Thoracic aorta (tissue), 2 donors: ENCODE measurements at regions not wholly inside any gene's neighbourhood (a gene's known extent, or its start where the extent isn't known, plus 50 kb on each side); places are given as distances from the start of the nearest gene placed in this dataset.

Experiments used
- ATAC-seq: fragments of 150-250 bp; one replicate; pipeline ENCODE4 v1.8.0; 2017; ENCODE audit warnings: low read depth; ENCODE audit not compliant: insufficient number of reproducible peaks, low FRiP score
- DNase-seq: peaks from one replicate; pipeline ENCODE4 v3.0.0-alpha.2; 2020; ENCODE audit warnings: low spot score
- H3K27ac ChIP-seq, 2 donors: fragments of 200-600 bp; sonication (generic); 1 replicate in 1 of 2; 2 replicates in 1 of 2; pipeline ENCODE4 v1.5.1; 2016; ENCODE audit warnings: mild to moderate bottlenecking in 2 of 2, moderate library complexity in 2 of 2
- H3K27me3 ChIP-seq: fragments of 200-600 bp; sonication (generic); replicated peaks from 2 replicates; pipeline ENCODE4 v1.6.0; 2016; ENCODE audit warnings: mild to moderate bottlenecking; ENCODE audit not compliant: insufficient read depth
- H3K36me3 ChIP-seq: fragments of 200-600 bp; sonication (generic); one replicate; pipeline ENCODE4 v1.5.1; 2016
- H3K4me1 ChIP-seq, 2 donors: fragments of 200-600 bp; sonication (generic); 1 replicate in 1 of 2; 2 replicates in 1 of 2; pipeline versions ENCODE4 v1.5.1 to v1.6.0; 2016; ENCODE audit warnings: low read depth in 2 of 2, mild to moderate bottlenecking in 1 of 2; ENCODE audit not compliant: control insufficient read depth in 1 of 2
- H3K4me3 ChIP-seq: fragments of 200-600 bp; sonication (generic); 2 replicates; pipeline ENCODE4 v1.5.1; 2016; ENCODE audit warnings: mild to moderate bottlenecking
- H3K9me3 ChIP-seq: fragments of 200-600 bp; sonication (generic); 2 replicates; pipeline ENCODE4 v1.5.1; 2016
- TF ChIP-seq, protein P1 (sequence below): fragments of 200-600 bp; sonication (generic); IDR thresholded peaks from one replicate; pipeline ENCODE4 v1.5.1; 2019; ENCODE audit warnings: antibody characterized with exemption

- Histone ChIP-seq H3K36me3 (no peaks in the 10 kb centered on the region), H3K27ac (no peak overlapping the region), H3K4me3 (no peak overlapping the region), H3K4me1 (peaks cover 0 to 4% of the 10 kb centered on the region in 2 donors), H3K9me3 (no peaks in the 10 kb centered on the region), H3K27me3 (no peaks in the 10 kb centered on the region)
- DNase-seq (no peak), ATAC-seq (no peak)
- TF ChIP-seq, protein P1, sequence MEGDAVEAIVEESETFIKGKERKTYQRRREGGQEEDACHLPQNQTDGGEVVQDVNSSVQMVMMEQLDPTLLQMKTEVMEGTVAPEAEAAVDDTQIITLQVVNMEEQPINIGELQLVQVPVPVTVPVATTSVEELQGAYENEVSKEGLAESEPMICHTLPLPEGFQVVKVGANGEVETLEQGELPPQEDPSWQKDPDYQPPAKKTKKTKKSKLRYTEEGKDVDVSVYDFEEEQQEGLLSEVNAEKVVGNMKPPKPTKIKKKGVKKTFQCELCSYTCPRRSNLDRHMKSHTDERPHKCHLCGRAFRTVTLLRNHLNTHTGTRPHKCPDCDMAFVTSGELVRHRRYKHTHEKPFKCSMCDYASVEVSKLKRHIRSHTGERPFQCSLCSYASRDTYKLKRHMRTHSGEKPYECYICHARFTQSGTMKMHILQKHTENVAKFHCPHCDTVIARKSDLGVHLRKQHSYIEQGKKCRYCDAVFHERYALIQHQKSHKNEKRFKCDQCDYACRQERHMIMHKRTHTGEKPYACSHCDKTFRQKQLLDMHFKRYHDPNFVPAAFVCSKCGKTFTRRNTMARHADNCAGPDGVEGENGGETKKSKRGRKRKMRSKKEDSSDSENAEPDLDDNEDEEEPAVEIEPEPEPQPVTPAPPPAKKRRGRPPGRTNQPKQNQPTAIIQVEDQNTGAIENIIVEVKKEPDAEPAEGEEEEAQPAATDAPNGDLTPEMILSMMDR, result no peak
Measured at GRCh38 chr4:171646984-171647383, 166.2 kb upstream of the GALNTL6 start.

DNA sequence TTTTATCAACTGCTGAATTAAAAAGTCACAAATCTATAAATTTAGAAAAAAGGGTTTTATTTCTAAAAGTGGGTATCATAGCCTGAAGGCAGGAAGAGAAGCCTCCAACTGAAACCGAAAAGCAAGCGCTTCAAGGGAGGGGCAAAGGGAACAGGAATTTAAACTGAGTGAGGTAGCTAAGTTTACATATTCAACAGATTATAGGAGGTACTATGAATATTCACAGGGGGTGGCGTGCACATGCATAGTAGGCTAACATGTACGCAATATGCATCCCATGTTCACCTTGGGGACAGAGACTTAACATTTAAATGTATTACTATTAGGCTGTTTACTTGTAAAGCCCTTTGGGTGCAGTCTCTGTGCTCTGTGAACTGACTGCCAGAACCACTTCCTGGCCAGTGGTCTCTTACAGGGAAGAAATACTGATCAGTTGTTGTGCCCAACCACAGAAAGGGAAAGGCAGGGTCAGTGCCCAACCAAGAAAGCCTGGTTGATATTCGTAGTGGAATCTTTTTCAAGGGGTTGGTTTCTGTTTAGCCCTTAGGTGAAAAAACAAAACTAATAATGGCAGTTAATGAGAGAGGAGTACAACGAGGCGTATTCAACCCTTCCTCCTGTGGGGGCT, 168.7 kb upstream of the GALNTL6 start:
- no peak for ATAC-seq
- TF ChIP-seq, protein P1, result no peak
- H3K9me3 ChIP-seq, result no peaks in the 10 kb centered on the region
- no peak for DNase-seq
- no peak overlapping the region for H3K27ac ChIP-seq
- no peaks in the 10 kb centered on the region for H3K36me3 ChIP-seq
- H3K4me1 ChIP-seq, result peaks cover 0 to 4% of the 10 kb centered on the region in 2 donors
- H3K27me3 ChIP-seq, result no peaks in the 10 kb centered on the region
- no peak overlapping the region for H3K4me3 ChIP-seq

DNA sequence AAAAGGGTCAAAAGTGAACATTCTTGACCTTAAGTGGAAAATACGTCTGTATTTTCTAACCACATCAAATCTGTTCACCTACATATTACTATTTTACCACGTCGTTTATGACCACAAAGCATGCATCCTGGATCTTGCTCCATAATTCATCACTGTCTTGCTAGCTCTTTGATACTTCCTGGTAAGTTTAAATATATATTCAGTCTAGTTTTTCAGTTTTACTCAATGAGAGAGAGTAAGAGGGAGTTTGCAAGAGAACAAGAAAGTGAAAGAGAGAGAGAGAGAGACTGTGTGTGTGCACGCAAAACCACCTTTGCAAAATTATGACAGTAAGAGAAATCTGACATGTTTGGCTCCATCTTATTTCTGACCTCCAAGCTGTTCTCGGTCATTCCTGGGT, 173.7 kb upstream of the GALNTL6 start:
- no peak for DNase-seq
- TF ChIP-seq, protein P1, result no peak
- no peak for ATAC-seq
- no peak overlapping the region for H3K27ac ChIP-seq
- peaks cover 3 to 10% of the 10 kb centered on the region in 2 donors for H3K4me1 ChIP-seq
- no peak overlapping the region for H3K4me3 ChIP-seq
- no peaks in the 10 kb centered on the region for H3K9me3 ChIP-seq
- no peaks in the 10 kb centered on the region for H3K27me3 ChIP-seq
- H3K36me3 ChIP-seq, result no peaks in the 10 kb centered on the region

- no peaks in the 10 kb centered on the region for H3K27me3 ChIP-seq
- H3K4me1 ChIP-seq, result peaks cover 3 to 10% of the 10 kb centered on the region in 2 donors
- no peaks in the 10 kb centered on the region for H3K9me3 ChIP-seq
- no peaks in the 10 kb centered on the region for H3K36me3 ChIP-seq
- no peak overlapping the region for H3K4me3 ChIP-seq
- TF ChIP-seq, protein P1, result no peak
- no peak overlapping the region for H3K27ac ChIP-seq
- DNase-seq (no peak), ATAC-seq (no peak)
Measured at GRCh38 chr4:171636606-171637005, 176.6 kb upstream of the GALNTL6 start.

DNA sequence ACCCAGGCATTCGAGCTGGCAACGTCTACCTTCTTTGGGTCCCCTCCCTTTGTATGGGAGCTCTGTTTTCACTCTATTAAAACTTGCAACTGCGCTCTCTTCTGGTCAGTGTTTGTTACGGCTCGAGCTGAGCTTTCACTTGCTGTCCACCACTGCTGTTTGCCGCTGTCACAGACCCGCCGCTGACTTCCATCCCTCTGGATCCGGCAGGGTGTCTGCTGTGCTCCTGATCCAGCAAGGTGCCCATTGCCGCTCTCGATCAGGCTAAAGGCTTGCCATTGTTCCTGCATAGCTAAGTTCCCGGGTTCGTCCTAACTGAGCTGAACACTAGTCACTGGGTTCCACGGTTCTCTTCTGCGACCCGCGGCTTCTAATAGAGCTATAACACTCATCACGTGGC, 183.5 kb upstream of the GALNTL6 start:
- ATAC-seq, result no peak
- DNase-seq, result no peak

More for the DNA sequence above, 183.5 kb upstream of the GALNTL6 start:
- Histone ChIP-seq H3K4me3 (no peak overlapping the region), H3K9me3 (no peaks in the 10 kb centered on the region), H3K27me3 (no peaks in the 10 kb centered on the region), H3K27ac (no peak overlapping the region), H3K4me1 (no peaks in the 10 kb centered on the region), H3K36me3 (no peaks in the 10 kb centered on the region)
- TF ChIP-seq, protein P1, result no peak
